Heart left ventricle (tissue), 16 donors: ENCODE measurements at regions not wholly inside any gene's neighbourhood (a gene's known extent, or its start where the extent isn't known, plus 50 kb on each side); places are given as distances from the start of the nearest gene placed in this dataset.
A peak's percentile ranks its signal among the peaks of the same experiment; 100 is the strongest.

Experiments
- ATAC-seq, 4 donors: fragments of 200-7000 bp; cut with Tn5 transposase; one replicate each; pipeline ENCODE4 v1.9.1; 2020 to 2022; ENCODE audit warnings: moderate library complexity in 4 of 4, mild to moderate bottlenecking in 3 of 4, moderate number of reproducible peaks in 1 of 4
- DNase-seq, 5 donors: peaks; one replicate each; pipeline ENCODE4 v3.0.0-alpha.2; 2020
- H3K27ac ChIP-seq, 12 donors: fragments of 200-600 bp; sonication (generic) in 4 of 12; one replicate each; pipeline versions ENCODE4 v1.5.0 to v1.8.0; 2016 to 2022; ENCODE audit warnings: mild to moderate bottlenecking in 2 of 12
- H3K27me3 ChIP-seq, 9 donors: fragments of 200-600 bp; sonication (generic) in 2 of 9; one replicate each; pipeline versions ENCODE4 v1.5.1 to v1.8.0; 2016 to 2022; ENCODE audit warnings: mild to moderate bottlenecking in 3 of 9
- H3K36me3 ChIP-seq, 9 donors: fragments of 200-600 bp; sonication (generic) in 2 of 9; one replicate each; pipeline versions ENCODE4 v1.5.0 to v1.8.0; 2018 to 2022; ENCODE audit warnings: mild to moderate bottlenecking in 2 of 9
- H3K4me1 ChIP-seq, 12 donors: fragments of 200-600 bp; sonication (generic) in 4 of 12; one replicate each; pipeline versions ENCODE4 v1.5.0 to v1.8.0; 2016 to 2022; ENCODE audit warnings: mild to moderate bottlenecking in 3 of 12
- H3K4me3 ChIP-seq, 12 donors: fragments of 200-600 bp; sonication (generic) in 4 of 12; one replicate each; pipeline versions ENCODE4 v1.5.0 to v1.8.0; 2017 to 2022; ENCODE audit warnings: mild to moderate bottlenecking in 9 of 12, moderate library complexity in 4 of 12
- H3K9me3 ChIP-seq, 12 donors: fragments of 200-600 bp; sonication (generic) in 4 of 12; one replicate each; pipeline versions ENCODE4 v1.5.0 to v1.8.0; 2016 to 2022; ENCODE audit warnings: mild to moderate bottlenecking in 1 of 12
- CTCF ChIP-seq, 12 donors: fragments of 200-600 bp; sonication (generic) in 4 of 12; IDR thresholded peaks; one replicate each; pipeline versions ENCODE4 v1.5.0 to v1.8.0; 2018 to 2022; ENCODE audit warnings: antibody characterized with exemption in 12 of 12, mild to moderate bottlenecking in 5 of 12
- POLR2A ChIP-seq, 2 donors: fragments of 450-650 bp; IDR thresholded peaks; one replicate each; pipeline ENCODE4 v1.6.1; 2017; ENCODE audit warnings: antibody characterized with exemption in 2 of 2, mild to moderate bottlenecking in 2 of 2, moderate library complexity in 2 of 2
- WGBS, 4 donors: extraction: QIAGEN DNeasy Blood & Tissue Kit in 2 of 4; methylation state at CpG; one replicate each; pipeline versions ENCODE4 v1.1.5 to v1.1.7; 2013 to 2018; 5-methylcytosine and 5-hydroxymethylcytosine counted together
- intact Hi-C, 10 donors: fragments of 100-400 bp; cut with DNase I; formaldehyde crosslinking; loops; one replicate each; pipeline versions ENCODE4 v1.11.1 to v1.14.2; 2022
- donor health status: ischemic (EF 13 %, LVEDD 7.1; RV severe dilation, severe dysfunction).
- donor health status: healthy with polysubstance abuse.
- donor health status: DM: no; HTN: yes; CAD: no.
- donor health status: DM: no; HTN: no; CAD: no.
- donor health status: ischemic (EF 25% LVEDD 6.9; RV normal size, moderate dysfunction).
- donor health status: ischemic (EF 25% LVEDD 5.7; RV mildly dilated, moderate dysfunction).
- donor health status: healthy.
- donor health status: DM: yes; HTN: yes; CAD: no.
- donor health status: ischemic (EF 35%, LVEDD 5.7; RV mildly dilated, moderate dysfunction).
- donor health status: nonischemic (EF 11% LVEDD 7.7; RV severe dilation, severe dysfunction).
- donor health status: DM: yes; HTN: yes; CAD: no.
- donor health status: PGD.
- donor health status: ischemic (EF 29% LVEDD 5.4; RV normal size, mild dysfunction).
- donor health status: nonischemic (EF 23%, LVEDD 6.1; RV moderate dilation, normal function).

GRCh38 chr9:110126986-110127864, 80.7 kb downstream of the C9orf152 start:
- peaks cover 14 to 94% (median 83%) of the 10 kb centered on the region in 12 donors for H3K4me1 ChIP-seq
- DNase-seq = peak; percentile 88 to 93 (median 90)

GRCh38 chr9:110128664-110129329, 79.2 kb downstream of the C9orf152 start:
- intact Hi-C loops = loop anchor here in 4 of 10 donors (5.0 kb wide), 4 partner anchors 46 to 81 kb away; no protein-coding TSS in a partner anchor
- no peaks in the 10 kb centered on the region for H3K36me3 ChIP-seq
- H3K27me3 ChIP-seq = no peaks in the 10 kb centered on the region
- H3K9me3 ChIP-seq = no peaks in the 10 kb centered on the region
- WGBS, 4 donors = 20 to 28% (median 23%) methylated on average over 7 of the region's 7 CpGs
- peak overlapping the region in 9 of 12 donors; percentile 39 to 56 (median 46) for H3K4me3 ChIP-seq
- ATAC-seq = peak in 1 of 4 donors; percentile 1
- peaks cover 19 to 98% (median 88%) of the 10 kb centered on the region in 12 donors for H3K4me1 ChIP-seq
- H3K27ac ChIP-seq = peak overlapping the region; percentile 33 to 93 (median 90)
- TF ChIP-seq POLR2A (IDR thresholded peaks at IDR 0.05) (no peak), CTCF (IDR thresholded peaks at IDR 0.05) (no peak)
- no peak for DNase-seq

More at GRCh38 chr9:110126986-110127864, 80.7 kb downstream of the C9orf152 start:
- peak overlapping the region; percentile 74 to 93 (median 90) for H3K27ac ChIP-seq
- no peaks in the 10 kb centered on the region for H3K9me3 ChIP-seq
- ATAC-seq = peak; percentile 75 to 89 (median 86)
- H3K27me3 ChIP-seq = no peaks in the 10 kb centered on the region
- H3K36me3 ChIP-seq = no peaks in the 10 kb centered on the region
- WGBS, 4 donors = 2 to 13% (median 4%) methylated on average over 20 to 23 of the region's 23 CpGs
- peak overlapping the region; percentile 22 to 56 (median 46) for H3K4me3 ChIP-seq
- peak in 1 of 12 donors; percentile 34 for TF ChIP-seq CTCF (IDR thresholded peaks at IDR 0.05)
- TF ChIP-seq POLR2A (IDR thresholded peaks at IDR 0.05) = peak in 1 of 2 donors; percentile 37
- intact Hi-C loops = loop anchor here in 4 of 10 donors (5.0 kb wide), 4 partner anchors 45 to 80 kb away; no protein-coding TSS in a partner anchor

- Histone ChIP-seq H3K36me3 (no peaks in the 10 kb centered on the region), H3K27me3 (no peaks in the 10 kb centered on the region), H3K27ac (peak overlapping the region; percentile 15 to 93 (median 88)), H3K9me3 (no peaks in the 10 kb centered on the region), H3K4me3 (peak overlapping the region in 4 of 12 donors; percentile 46 to 56 (median 48)), H3K4me1 (peaks cover 19 to 98% (median 88%) of the 10 kb centered on the region in 12 donors)
- DNase-seq (no peak), ATAC-seq (no peak)
- intact Hi-C loops = loop anchor here in 4 of 10 donors (5.0 kb wide), 4 partner anchors 47 to 82 kb away; no protein-coding TSS in a partner anchor
- WGBS, 4 donors = 41 to 52% (median 49%) methylated on average over 1 of the region's 1 CpG
- TF ChIP-seq POLR2A (IDR thresholded peaks at IDR 0.05) (no peak), CTCF (IDR thresholded peaks at IDR 0.05) (no peak)
Measured at GRCh38 chr9:110129425-110129824, 78.5 kb downstream of the C9orf152 start.

GRCh38 chr9:110130211-110130610, 77.7 kb downstream of the C9orf152 start:
- H3K4me3 ChIP-seq = no peak overlapping the region
- intact Hi-C loops = no loop called here
- no peaks in the 10 kb centered on the region for H3K27me3 ChIP-seq
- TF ChIP-seq POLR2A (IDR thresholded peaks at IDR 0.05) (no peak), CTCF (IDR thresholded peaks at IDR 0.05) (no peak)
- peaks cover 19 to 94% (median 85%) of the 10 kb centered on the region in 12 donors for H3K4me1 ChIP-seq
- no peaks in the 10 kb centered on the region for H3K9me3 ChIP-seq
- 69 to 77% (median 74%) methylated on average over 3 of the region's 3 CpGs for WGBS, 4 donors
- no peak for ATAC-seq
- H3K36me3 ChIP-seq = no peaks in the 10 kb centered on the region
- H3K27ac ChIP-seq = peak overlapping the region in 8 of 12 donors; percentile 0 to 92 (median 86)
- no peak for DNase-seq
